GM21723 (cell line): ENCODE measurements at regions not wholly inside any gene's neighbourhood (a gene's known extent, or its start where the extent isn't known, plus 50 kb on each side); places are given as distances from the start of the nearest gene placed in this dataset.

Experiments used
- ATAC-seq: cut with Tn5 transposase; IDR thresholded peaks from one replicate; pipeline ENCODE4 v1.9.1; 2021; ENCODE audit warnings: mild to moderate bottlenecking, moderate library complexity; ENCODE audit not compliant: unreplicated experiment

DNA sequence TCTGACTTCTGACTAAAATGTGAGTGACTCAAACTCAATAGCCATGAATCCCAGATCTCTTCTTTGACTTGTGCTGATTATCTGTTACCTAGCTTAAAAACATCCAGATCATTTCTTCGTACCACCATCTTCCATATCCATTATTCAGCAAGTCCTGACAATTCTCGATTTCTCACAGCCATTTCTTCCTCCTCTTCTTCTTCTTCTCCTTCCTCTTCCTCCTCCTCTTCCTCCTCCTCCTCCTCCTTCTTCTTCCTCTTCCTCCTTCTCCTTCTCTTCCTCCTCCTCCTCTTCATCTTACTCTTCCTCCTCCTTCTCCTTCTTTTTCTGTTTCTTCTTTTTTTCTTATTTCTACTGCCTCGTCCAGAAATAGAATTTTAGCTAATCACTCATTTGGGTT is 77.0 kb upstream of the MAP1B start:
- no peak for ATAC-seq

DNA sequence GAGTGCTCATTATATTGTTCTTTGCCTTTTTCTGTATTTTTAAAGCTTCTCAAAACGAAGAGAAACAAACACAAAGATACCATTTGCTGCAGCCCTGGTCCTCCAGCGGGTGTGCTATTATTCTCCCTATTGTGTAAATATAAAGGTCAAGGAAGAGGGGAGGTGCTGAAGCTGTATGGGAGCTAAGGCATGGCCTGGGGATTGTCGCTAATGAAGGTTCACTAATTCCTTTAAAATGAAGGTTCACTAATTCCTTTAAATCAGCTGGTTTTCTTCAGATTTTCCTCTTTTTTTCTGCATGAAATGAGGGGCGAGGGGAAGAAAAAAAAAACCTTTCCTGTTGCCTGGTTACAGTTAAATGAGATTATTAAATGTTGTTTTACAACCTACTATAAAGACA is 74.5 kb upstream of the MAP1B start:
- ATAC-seq = no peak

DNA sequence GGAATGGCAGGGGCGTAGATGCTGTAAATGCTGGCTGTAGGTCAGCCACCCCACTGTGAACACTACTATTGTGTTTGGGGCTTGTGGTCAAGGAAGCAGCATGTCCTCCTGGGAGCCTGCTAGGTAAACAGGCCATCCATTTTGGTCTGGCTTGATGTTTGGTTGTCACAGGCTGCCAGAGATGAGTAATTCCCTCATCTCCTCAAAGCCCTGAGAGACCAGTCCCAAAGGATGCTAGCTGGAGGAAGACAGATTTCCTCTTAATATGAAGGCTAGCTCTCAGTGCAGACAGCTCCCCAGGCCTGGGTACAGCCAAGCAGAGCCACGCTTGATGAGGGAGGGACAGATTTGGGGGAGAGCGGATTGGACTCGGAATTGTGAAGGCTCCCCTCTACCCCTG is 72.5 kb upstream of the MAP1B start:
- no peak for ATAC-seq

DNA sequence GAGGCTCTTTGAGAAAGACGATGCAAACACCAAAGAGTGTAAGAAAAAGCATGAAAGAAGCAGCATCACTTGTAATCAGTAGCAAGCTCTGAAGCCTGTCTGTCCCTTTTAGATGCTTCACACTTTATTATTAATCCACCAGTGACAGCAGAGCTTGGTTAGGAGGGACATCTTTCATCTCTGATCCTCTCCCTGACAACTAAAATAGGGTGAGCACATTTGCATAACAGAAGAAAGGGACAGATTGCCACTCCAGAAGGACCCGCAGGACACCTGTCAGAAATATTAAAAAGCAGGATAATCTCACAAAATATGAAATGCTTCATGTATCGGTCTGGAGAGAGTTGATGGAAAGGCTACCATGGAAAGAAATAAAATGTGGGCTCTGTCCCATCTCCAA is 71.4 kb upstream of the MAP1B start:
- no peak for ATAC-seq

DNA sequence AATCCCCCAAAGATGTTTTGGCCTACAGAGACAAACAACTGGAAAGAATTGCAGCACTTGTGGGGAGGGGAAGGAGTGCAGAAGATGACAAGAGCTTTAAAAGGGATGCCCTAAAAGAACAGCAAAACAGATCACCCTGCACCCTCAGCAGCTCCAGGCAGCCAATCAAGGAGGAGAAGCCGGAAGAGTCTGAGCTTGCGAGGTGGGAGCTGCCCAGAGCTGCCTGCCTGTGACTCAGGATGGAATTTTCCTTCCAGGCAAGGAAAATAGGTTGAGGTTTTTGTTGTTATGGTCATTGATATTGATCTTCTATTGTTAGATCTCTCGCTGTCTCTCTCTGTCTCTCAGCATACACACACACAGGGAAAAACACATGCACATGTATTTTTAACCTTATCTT is 70.3 kb upstream of the MAP1B start:
- no peak for ATAC-seq

DNA sequence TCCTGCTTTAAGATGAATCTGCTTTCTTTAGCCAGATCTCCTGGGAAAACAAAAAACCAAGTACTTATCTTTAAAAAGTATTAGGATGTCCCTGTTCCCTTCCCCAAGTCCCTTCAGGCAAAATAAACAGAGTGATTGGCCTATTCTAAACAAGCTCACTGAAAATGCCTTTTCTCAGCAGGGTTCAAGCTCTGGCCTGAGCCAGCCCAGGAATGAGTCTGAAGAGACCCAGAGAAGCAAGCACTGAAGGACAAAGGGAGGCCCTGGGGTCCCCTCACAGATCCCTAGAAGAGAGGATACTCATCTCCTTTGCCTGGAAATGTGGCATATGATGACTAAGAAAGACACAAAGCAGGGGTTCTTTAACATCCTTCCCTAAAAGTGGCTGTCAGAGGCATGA is 66.8 kb upstream of the MAP1B start:
- ATAC-seq = no peak

DNA sequence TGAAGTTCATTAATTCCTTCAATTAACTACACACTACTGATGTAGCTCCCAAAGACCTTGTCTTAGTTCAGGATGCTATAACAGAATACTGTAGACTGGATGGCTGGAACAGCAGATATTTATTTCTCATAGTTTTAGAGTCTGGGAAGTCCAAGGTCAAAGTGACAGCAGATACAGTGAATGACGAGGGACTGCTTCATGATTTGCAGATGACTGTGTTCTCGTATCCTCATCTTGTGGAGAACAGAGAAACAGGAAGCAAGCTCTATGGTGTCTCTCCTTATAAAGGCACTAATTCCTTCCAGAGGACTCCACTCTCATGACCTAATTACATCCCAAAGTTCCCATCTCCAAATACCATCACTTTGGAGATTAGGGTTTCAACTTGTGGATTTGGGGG is 65.6 kb upstream of the MAP1B start:
- ATAC-seq = no peak

DNA sequence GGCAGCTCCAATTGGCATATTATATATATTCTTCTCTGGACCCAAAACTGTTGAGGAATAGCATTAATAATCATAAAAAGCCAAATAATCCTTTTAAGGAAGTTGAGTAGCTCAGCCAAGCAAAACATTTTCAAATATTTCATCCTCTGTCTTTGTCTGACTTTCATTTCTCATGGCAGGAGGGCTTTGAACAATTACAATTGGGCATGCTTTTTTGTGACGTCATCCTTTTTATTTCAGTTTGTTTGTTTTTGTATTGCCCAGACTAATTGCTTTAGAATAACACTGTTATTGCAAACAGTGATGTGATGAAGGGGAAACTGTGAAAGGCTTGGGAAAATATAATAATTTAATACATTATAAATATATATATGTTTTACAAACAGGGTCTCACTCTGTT is 65.2 kb upstream of the MAP1B start:
- no peak for ATAC-seq

DNA sequence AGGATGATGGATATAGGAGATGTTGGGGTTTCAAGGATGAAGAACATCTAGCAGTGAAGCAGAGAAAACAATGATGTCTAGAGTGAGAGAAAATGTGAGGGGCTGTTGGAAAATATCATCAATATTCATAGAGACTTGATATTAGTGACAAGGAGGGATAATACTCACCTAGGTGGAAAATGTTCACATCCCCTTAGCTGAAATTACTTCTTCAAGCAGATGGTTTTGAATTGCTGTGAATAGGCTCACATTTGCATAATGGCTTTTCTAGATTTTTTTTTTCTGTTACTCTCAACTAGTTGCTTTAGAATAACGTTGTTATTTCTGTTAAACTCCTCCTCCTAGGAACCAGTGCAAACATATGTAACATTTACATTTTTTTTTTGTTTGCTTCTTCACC is 61.6 kb upstream of the MAP1B start:
- no peak for ATAC-seq

DNA sequence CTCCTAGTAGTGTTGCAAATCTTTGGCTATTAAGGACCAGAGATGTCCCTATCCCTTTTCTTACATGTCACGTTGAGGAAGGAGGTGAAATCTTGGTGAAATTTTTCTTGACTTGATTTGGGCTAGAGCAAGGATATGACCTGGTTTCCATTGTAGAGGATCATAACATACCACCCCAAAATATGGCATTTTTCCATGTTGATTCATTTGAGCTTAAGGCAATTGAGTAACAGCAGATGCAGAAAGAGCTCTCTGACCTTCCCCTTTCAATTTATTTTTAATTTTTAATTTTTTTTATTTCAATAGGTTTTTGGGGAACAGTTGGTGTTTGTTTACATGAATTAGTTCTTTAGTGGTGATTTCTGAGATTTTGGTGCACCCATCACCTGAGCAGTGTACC is 61.2 kb upstream of the MAP1B start:
- no peak for ATAC-seq

DNA sequence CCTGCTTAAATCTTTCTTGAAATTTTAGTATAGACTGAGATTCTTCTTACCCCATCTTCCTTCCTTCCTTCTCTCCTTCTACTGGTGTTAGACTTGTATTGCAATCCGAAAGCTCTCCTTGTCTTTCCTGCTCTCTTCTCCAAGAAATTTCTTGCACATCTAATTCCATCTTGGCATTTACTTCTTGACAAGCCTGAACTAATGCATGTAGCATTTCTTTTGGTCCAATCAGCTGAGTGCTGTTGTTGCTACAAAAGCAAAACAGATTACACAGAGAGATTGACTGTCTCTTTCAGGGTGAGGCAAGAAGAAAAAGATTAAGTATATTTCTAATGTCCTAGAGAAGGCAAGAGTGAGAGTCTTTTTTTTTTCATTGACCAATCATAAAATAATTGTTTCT is 51.6 kb upstream of the MAP1B start:
- no peak for ATAC-seq
